H1 (cell line): ENCODE measurements at regions not wholly inside any gene's neighbourhood (a gene's known extent, or its start where the extent isn't known, plus 50 kb on each side); places are given as distances from the start of the nearest gene placed in this dataset.
A peak's percentile ranks its signal among the peaks of the same experiment; 100 is the strongest.

Experiments used
- CHD2 ChIP-seq: IDR thresholded peaks from 2 replicates; pipeline ENCODE4 v1.6.1; 2012; ENCODE audit warnings: low read length, improper control_type of control experiment

DNA sequence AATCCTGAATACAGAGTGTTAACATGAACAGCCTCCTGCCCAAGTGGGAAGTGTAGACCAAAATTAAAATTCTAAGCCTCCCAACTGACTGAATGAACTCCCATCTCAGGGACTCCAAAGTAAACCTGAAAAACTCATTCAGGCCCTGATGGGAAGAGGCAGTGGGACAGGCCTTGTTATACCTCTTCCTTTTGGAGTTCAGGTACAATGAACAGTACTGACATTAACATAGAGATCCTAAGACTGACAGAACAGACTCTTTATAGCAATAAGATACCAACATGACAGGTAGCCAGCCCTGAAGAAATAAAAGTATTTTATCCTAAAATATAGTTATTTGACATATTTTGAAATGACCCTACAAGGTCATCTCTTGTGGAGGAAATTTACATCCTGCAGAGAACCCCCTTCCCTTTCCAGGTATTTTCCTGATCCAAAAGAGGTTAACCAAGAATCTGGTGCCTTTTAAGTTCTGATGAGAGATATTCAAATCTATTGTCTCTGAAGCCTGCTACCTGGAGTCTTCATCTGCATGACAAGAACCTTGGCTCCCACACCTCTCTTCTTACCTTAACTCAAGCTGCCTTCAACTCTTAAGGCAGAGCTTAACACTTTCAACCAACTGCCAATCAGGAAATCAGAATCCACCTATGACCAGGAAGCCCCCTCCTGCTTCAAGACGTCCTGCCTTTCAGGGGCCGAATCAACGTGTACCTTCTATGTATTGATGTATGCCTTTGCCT, 103.3 kb upstream of the PFKP start (continued):
- 0 out of 2 replicates have a peak, but pooled peaks have one; percentile 16 for TF ChIP-seq CHD2
